Right hindlimb (tissue), 1 donor: ENCODE measurements at regions not wholly inside any gene's neighbourhood (a gene's known extent, or its start where the extent isn't known, plus 50 kb on each side); places are given as distances from the start of the nearest gene placed in this dataset.
A peak's percentile ranks its signal among the peaks of the same experiment; 100 is the strongest.

ENCODE experiments used
- DNase-seq: peaks from one replicate; pipeline ENCODE4 v3.0.0-alpha.2; 2018

DNA sequence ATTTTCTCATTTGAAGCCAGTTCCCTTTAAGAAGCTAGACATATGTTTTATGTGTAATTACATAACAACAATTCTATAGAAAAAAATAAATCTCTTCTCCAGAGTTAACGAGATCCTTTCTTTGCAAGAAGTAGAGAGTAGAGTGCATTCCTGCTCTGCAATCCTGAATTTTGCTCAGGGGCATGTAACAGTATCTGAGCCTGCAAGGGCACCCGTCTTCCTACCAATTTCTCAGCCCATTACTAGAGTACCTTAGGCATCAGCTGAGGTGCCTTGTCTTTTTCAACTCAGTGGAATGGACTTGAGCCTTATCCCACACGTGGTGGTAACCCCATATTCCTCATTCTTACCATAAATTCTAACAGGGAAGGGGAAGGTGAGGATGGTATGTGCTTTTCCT, 205.9 kb downstream of the IKZF2 start:
- DNase-seq: no peak

DNA sequence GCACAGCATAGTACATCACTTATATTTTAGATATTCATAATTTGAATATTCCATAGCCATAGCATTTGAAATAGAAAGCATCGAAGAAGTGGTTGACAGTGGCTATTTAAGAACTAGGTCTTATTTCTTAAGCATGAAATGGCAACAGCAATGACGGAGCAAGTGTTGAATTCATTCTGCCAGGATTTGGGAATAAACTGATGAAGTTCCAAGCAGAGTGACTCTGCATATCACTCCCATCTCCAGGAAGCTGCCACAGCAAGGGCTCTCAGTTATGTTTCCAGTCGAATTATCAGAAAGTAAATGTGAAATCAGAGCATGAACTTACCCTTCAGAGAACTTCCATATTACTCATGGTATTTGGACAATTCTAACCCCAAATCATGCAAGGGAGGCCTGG, 208.1 kb downstream of the IKZF2 start:
- no peak for DNase-seq

DNA sequence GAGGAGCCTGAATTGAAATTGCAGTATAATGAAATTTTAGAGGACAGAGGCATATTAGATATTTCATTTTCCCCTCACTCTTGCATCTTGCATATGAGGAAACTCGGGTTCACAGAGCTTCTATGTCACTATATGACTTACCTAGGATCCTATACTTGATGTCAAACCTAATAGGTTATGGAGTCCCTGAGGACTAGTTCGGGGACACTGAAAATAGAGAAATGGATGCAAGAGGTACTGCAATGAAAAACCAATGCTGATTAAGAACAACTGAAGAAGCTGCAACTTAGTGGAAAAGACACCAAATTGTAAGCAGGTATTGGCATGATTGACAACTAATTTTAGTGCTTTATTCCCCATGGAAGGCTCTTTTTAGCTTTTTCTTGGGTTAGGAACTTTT, 210.1 kb downstream of the IKZF2 start:
- no peak for DNase-seq

DNA sequence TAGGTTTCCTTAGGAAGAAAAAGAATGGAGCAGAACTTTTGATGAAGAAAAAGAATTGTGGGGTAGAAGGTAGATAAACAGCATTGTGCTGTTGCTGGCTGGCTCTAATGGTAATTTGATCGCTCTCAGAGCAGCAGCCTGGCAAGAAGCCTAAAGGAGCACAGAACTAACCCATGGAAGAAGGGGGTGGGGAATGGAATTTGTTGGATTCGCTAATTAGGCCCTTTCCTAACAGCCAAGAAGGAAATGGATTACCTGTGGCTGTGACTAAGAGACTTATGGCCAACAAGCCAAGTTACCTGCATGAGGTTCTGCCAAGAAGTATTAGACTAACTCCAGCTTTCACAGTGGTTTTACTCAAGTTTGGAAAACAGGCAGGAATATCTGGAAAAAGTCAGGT, 210.6 kb downstream of the IKZF2 start:
- DNase-seq: peak; percentile 23

DNA sequence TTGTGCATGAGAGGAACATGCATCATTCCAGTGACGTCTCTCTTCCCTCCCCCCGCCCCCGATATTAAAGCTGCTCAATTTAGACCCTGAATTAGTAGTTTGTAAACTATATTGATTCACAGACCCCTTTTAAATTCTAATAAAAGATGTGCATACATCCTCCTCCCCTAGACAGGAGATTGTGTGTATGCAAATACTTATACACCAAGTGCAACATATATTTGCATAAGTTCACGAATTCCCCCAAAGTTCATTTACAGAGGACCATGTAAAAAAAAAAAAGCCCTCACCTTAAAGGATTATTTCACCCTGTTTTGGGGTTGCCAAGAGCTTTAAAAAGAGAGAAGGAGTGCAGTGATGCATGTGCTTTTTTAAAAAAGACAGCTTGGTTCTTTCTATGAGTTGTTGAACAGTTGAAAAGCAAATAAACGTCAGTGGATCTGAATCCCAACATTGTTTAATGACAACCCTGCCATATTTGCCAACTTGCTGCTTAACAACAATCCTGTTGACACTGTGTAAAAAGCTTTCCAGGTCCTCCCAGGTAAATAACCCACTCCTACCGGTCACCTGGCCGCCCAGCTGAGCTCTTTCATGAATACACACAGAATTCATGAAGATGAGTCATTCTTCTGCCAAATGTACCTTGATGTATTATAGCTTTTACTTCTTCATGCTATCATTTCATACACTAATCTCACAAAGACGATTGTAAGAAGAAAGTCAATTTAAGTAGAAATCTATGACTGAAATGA, 211.5 kb downstream of the IKZF2 start:
- no peak for DNase-seq

DNA sequence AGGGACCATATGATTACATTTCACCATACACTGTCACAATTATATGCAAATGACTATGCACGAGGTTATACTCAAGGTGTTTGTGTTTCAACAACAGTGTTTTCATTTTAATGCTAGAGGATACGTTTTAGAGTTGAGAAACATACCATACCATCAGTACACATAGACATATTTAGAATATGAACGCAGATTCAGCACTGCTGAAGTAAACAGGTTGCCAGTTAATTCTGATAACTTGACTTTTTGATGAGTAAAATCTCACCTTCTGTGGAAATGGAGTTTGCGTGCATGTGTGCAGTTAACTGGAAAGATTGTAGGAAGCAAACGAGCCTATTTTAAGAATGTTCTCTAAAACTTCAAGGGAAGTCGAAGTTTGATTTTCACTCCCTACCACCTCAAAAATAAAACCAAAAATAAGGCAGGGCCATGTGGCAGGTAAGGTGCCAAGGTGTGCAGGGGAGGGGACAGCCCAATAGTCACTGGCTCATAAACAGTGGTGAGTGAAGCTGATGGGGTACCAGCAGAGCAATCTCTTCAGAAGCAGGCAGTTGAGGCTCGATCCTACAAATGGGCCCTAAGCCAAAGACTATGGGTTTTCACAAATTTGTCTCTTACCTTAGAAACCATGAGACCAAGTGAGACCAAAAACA, 213.1 kb downstream of the IKZF2 start:
- no peak for DNase-seq

DNA sequence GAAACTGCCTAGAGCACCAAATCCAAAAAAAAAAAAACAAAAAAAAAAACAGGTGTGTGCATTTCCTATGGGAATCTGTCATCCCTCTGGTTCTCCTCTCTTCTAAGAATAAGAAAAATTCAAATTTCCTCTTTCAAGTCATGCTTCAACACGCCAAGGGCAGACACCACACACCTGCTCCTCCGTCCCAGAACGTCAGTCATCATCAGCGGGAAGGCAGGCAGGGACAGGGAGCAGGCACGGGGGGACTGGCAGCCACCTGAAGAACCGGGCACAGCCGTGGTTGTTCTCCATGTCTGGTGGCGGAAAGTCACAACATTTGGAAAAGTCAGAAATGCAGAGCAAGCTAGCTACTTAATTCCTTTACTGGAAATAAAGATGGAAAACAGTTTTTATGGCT, 214.8 kb downstream of the IKZF2 start:
- no peak for DNase-seq

DNA sequence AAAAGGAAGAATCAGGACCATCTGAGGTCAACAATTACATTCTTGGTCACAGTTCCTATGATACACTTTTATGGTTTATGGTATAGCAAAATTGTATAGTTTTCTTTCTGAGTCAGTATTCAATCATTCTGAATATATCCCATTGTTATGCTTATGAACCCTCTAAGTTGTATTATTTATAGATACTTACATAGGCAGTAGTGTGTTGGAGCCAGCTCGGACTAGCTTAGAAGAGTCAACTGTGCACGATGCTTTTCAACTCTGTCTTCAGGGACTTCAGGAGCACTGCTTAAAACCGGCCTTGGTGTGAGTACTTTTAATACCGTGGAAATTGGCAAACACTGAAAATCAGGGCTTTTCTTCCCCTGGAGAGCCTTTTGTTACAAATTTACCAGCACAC, 215.7 kb downstream of the IKZF2 start:
- no peak for DNase-seq

DNA sequence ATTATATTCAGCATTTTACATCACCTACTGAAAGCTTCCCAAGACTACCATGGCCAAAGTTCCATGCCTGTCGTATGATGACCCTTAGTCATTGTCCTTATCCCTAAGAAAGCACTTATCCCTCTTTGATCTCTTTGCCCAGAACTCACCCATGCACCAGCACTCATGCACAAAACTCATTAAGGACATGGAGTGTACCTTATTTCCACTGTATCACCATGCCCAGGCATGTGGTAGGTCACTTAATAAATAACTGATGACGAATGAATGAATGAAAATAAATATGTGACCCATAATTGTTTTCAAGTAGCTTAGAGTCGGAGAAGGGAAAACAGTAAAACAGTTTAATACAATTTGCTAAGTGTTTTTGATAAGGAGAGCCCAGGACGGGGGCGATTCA, 220.1 kb downstream of the IKZF2 start:
- DNase-seq: no peak

DNA sequence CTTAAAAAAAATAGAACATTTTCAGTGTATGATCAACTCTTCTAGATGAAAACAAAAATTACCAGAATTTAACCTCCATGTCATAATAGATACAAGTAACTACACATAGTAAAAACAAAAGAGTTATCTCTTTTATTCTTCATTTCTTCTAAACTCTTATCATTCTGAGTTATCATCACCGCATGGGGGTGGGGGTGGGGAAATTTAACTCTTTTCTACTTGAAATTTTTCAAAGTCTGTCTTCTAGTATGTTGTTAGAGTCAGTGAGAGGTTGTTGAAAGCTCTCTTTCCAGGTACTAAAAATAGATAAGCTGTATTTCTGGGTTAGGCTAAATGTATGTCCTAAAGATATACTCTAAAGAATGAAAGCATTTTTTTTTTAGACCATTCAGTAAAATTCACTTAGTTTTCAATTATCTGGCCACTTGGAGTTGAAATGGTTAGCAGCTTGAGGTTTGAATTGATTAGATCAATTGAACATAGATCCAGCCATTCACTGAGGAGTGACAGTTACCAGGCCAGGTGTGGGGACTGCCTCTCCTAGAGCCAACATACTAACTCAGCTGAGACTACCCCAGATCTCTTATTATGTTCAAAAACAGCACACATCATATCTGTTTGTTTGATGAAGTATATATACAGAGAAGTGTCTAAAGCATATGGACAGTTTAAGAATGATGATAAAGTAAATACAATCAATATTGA, 220.7 kb downstream of the IKZF2 start:
- DNase-seq: no peak

DNA sequence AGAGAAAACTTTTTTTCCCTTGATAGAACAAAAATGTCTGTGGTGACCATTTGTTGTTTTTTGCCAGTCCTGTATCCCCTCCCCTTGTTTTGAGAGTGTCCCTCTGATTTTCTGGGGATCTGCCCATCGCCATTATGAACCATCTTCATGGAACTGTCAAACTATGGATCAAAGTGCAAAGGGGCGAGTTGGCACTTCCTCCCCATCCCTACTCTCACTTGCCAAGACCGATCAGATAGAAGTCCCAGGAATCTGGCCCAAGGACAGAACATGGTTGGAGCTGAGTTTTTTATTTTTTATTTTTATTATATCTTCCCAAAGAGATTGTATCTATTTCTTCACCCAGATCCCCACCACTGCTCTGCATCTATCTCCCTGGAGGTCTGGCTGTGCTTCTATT, 221.4 kb downstream of the IKZF2 start:
- DNase-seq: no peak

DNA sequence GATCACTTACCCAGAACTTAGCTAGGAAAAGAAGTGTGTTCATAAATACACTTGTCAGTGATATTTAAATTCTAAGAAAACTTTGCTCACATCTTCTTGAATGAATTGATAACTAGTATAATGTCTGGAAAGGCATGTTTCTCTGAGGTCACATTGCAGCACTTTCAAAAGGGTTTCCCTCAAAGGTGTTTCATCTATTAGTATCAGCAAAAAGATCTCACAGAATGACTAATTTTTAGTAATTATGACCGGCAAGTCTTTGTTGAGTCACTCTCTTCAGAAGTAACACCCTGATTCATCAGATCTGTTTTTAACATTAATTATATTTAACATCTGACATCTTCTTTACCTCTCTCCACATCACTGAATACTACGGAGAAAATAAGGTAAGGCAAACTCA, 222.3 kb downstream of the IKZF2 start:
- DNase-seq: no peak

DNA sequence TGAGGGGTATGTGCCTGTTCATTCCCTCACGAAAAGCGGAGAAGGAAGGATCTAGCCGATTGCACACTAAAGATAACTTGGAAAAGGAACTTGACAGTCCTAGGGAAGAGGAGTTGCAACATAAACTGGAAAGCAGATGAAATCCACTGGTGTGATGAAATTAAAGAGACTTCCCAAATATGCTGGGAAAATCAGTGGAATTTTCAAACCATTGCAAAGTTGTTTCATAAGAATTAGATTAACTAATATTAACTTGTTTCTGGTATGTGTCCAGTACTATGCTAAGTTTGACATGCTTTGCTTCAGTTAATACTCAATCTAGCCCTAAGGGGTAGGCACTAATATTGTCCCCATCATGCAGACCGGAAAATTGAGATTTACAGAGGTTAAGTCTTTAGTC, 222.7 kb downstream of the IKZF2 start:
- DNase-seq: no peak

DNA sequence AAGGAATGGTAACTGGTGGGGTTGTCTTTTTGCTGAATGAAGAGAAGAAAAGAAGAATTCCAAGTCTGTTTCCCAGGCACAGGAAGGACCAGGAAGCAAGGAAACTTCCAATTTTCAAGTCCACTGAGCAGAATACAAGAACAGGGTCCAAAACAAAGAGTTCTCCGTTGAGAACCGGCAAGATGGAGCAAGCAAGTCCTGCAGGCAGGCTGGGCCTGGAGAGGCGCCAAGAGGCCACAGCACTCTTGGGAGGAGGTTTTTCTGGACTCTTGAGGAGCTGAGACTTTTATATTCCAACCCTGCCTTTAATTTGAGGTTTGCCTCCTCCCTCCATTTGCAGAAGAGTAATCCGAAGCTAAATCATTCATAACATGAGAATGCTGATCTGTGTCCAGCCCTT, 224.5 kb downstream of the IKZF2 start:
- no peak for DNase-seq

DNA sequence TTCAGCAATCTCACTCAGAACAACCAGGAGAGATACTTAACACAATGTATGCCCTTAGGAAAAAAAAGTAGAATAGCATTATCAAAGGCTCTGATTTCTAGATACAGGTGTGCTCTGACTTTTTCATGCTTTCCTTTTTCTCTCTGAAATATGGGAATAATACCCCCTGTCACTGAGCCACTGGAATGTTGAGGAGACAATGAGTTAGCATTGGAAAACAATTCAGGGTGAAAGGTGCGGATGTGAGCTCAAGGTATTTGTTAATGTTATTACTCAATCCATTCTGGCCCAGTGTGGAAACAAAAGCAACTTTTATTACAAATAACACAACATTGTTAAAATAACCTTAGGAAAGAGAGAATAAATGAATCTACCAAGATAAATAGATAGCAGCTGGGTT, 228.0 kb downstream of the IKZF2 start:
- DNase-seq: no peak

DNA sequence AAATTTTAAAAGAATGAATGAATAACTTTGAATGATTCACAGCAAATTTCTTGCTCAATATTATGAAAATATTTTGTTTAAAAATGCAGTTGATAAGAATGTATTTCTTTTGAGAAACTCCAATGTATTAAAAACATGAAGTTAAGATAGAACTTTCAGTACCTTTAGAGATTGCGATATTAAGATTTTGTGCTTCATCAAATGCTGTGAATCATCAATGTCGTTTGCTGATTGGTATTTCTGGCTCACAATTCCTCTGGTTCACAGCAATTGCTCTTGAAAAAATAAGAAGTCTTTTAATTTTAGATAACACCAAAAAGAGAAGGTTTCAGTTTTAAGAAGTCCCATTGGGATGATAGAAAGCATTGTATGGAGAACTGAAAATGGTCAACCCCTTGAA, 228.7 kb downstream of the IKZF2 start:
- no peak for DNase-seq

DNA sequence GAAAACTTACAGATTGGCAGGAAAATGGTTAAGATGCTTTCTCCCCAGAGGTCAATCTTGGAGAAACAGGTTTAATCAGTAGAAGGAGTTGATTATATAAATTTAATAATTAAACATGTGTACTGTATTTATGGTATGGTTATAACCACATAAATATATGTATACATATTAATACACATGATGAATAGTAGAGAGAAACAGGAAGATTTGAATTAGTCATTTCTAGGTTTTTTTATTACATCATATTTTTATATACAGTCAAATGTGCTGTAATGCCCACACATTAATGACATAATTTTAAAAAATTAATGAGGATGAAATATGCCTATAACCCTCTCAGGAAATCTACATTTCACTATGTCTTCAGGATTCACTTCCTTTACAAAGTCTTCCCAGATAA, 229.7 kb downstream of the IKZF2 start:
- DNase-seq: no peak

DNA sequence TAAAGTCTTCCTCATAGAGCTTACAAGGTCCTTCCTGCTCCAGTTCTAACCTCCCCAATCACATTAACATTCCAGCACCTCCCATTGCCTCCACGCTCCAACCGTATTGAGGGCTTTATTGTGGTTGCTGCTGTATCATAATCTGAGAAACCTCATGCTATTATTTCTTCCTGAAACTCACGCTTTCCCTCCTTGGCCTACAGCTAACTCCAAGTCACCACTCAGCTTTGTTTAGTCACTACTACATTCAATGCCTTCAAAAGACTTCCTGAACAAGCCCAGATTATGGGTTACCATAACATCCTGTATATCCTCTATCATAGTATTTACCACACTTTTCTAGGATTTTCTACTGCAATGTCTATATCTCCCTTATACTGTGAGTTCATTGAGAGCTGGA, 230.4 kb downstream of the IKZF2 start:
- DNase-seq: no peak

DNA sequence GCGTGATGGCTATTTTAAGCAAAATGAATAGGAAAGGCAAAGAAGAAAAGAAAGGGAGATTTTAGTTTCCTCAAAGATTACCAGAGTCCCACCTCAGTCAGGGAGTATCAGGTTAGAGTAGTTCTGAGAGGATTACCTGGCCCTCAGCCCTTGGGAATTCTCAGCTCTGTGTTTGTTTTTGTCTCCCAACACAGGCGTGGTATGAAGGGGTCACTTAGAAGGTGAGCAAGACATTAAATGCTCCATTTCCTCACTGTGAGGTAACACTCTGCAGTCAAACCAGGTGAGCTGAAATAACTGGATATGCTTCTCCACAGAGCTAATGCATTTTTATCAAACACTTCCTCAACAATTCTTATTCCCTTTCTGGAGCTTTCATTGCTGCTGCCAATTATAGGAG, 232.2 kb downstream of the IKZF2 start:
- no peak for DNase-seq

DNA sequence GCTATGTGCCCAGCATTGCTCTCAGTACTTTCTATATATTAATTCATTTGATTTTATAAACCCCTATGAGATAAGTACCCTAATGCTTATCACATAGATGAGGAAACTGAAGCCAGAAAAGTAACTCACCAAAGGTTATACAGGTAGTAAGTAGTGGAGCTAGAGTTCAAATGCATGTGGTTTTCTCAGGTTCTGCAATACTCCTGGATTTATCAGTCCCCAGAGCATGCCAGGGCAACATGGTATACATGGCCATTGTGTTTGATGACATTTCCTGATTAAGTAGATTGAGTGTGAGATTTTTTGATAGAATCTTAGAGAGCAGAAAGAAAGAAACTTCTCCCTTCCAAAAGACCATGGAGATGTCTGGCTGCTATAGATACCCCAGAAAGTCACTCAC, 233.1 kb downstream of the IKZF2 start:
- DNase-seq: no peak

DNA sequence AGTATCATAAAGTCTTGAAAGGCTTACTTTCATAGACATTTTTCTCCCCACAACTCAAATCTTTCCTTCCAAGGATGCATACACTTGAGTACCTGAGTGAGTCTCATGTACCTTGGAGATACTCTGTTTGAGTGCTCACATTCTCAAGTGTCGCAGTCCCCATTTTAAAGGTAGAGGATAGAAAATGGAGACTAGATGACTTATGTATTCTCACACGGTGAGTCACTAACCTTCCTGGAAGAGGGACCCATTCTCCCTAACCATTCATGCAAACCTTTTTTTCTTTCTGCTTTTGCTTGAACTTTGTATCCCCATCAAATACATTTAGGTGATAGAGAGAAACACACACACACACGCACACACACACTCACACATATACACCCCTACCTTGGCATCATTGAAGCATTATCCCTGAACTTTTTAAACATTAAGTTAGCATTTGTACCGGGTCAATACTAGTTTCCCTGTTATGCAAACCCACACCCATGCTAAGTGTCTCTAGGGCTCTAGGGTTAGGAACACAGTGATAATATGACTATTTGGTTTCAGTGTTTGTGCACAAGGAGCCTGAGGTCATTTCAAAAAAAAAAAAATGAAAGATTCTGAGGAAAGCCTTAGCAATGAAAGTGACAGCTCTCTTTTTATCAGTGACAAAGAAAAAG, 236.2 kb downstream of the IKZF2 start:
- no peak for DNase-seq

DNA sequence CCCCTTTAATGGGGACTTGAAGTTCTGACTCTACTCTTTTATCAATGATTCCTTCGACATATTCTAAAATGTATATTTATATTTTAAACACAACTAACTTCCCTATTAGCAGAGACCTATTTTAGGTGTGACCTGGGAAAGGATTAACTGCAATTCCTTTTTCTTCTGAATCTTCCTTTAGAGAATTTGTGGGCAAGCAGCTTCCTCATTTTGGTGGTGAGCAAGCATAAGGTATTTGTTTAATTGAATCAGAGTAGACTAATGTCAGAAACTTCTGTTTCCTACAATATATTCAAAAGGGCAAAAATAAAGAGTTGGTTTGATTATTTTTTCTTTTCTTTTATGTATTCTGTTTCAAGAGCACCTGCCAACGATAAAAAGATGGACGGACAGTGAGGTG, 237.0 kb downstream of the IKZF2 start:
- DNase-seq: no peak

DNA sequence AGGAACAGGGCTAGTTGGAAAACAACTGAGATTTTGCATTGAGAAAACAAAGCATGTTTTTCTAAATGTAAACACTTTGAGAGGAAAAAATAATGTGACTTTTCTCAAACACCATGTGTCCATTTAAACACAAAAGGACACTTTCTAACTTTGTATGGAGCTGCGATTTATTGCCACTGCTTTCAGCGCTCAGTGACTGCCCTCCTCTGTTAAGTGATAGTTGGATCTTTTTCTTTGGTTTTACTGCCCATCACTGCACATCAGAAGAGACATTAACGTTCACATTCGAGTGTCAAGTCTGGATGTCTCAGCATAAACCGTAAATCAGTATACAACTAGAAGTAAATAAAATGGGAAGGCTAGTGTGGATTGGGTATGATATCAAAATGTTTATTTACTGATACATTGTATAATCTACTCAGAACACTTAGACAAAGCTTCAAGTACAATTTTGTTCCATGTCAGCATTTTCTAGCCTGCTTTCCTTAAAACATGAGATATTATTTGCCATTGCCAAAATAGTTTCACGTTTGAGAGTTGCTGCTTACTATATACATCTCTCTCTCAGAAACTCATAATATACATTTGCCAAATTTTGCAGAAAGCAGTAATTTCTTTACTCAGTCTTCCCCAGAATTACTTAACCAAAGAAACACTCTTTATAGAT, 237.6 kb downstream of the IKZF2 start:
- DNase-seq: no peak
